ENCODE measurements at regions not wholly inside any gene's neighbourhood (a gene's known extent, or its start where the extent isn't known, plus 50 kb on each side); places are given as distances from the start of the nearest gene placed in this dataset.

DNA sequence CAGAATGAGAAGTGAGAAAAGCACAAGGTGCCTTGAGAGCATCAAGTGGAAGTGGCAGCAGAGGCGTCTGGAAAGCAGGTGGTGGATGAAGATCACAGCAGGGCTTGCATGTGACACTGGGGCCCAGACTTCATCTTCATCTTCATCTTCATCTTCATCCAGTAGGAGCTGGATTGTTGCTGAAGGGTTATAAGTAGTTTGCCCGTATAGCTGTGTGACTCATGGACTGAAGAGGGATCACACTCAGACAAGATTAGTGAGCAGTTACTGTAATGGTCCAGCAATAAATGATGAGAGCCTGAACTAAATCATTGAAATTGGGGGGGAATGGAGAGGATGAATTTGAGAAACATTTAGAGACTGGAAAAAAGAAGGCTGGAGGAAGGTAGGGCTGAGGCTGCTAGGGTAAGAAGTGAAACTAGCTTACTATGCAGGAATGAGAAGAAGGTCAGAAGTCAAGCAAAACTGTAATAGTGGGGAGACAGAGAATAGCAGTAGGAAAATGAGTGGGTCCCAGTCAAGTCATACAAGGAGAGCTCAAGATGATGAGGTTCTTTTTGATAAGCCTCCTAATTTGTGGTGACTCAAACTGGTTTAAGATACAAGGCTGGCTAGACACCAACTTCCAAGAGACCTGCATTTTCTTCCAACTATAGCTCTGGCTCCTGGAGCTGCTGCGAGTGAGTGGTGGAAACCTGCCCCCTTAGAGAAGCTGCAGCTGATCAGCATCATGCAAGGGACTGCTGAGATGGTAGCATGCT is 92.3 kb upstream of the BEND6 start:
- TF ChIP-seq BRCA1 (IDR thresholded peaks at IDR 0.05; ENCODE audit: low read depth, low read length) (no peak), JUND (IDR thresholded peaks at IDR 0.05; ENCODE audit: low read depth, low read length) (no peak), POLR2A (IDR thresholded peaks at IDR 0.05; ENCODE audit: low read depth, low read length) (no peak), RAD21 (IDR thresholded peaks at IDR 0.05; ENCODE audit: insufficient read depth, low read depth, low read length) (no peak), SUZ12 (IDR thresholded peaks at IDR 0.05; ENCODE audit: unreplicated experiment) (no peak), EGR1 (IDR thresholded peaks at IDR 0.05; ENCODE audit: borderline replicate concordance in 1 of 2, low read depth in 2 of 2, low read length in 2 of 2) (no peak), ZZZ3 (IDR thresholded peaks at IDR 0.05; ENCODE audit: control insufficient read depth, insufficient read length, low read depth) (no peak), TAF1 (IDR thresholded peaks at IDR 0.05; ENCODE audit: borderline replicate concordance, low read depth, low read length) (no peak), SPI1 (IDR thresholded peaks at IDR 0.05; ENCODE audit: borderline replicate concordance, insufficient read depth, low read depth, low read length) (no peak), MEF2A (IDR thresholded peaks at IDR 0.05; ENCODE audit: insufficient read depth, low read depth, low read length) (no peak)
- TF ChIP-seq, protein P1, sequence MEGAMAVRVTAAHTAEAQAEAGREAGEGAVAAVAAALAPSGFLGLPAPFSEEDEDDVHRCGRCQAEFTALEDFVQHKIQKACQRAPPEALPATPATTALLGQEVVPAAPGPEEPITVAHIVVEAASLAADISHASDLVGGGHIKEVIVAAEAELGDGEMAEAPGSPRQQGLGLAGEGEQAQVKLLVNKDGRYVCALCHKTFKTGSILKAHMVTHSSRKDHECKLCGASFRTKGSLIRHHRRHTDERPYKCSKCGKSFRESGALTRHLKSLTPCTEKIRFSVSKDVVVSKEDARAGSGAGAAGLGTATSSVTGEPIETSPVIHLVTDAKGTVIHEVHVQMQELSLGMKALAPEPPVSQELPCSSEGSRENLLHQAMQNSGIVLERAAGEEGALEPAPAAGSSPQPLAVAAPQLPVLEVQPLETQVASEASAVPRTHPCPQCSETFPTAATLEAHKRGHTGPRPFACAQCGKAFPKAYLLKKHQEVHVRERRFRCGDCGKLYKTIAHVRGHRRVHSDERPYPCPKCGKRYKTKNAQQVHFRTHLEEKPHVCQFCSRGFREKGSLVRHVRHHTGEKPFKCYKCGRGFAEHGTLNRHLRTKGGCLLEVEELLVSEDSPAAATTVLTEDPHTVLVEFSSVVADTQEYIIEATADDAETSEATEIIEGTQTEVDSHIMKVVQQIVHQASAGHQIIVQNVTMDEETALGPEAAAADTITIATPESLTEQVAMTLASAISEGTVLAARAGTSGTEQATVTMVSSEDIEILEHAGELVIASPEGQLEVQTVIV (IDR thresholded peaks at IDR 0.05; ENCODE audit: borderline replicate concordance, partially characterized antibody) = no peak
